ENCODE measurements at regions not wholly inside any gene's neighbourhood (a gene's known extent, or its start where the extent isn't known, plus 50 kb on each side); places are given as distances from the start of the nearest gene placed in this dataset.

DNA sequence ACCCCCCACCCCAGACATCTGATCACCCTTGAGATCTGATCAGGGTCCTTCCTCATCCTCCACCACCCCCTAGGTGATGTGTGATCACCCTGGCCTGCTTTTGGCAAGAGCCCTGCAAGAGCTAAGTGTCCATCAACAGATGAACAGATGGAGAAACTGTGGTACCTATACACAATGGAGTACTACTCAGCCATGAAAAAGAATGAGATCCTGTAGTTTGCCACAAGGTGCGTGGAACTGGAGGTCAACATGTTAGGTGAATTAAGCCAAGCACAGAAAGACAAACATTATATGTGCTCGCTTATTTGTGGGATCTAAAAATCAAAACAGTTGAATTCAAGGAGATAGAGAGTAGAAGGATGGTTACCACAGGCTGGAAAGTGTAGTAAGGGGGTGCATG lies 209.1 kb downstream of the USP6NL start:
- 83% methylated on average over 2 of the region's 2 CpGs for WGBS (ENCODE audit: insufficient coverage, insufficient replicate concordance, low lambda C conversion rate, missing lambda C conversion rate)
- H3K79me2 ChIP-seq (ENCODE audit: control insufficient read depth, insufficient read depth, low read length), result no peaks in the 10 kb centered on the region
- no peaks in the 10 kb centered on the region for H3K27me3 ChIP-seq (replicated peaks in 1 of 2; ENCODE audit: control insufficient read depth in 2 of 2, insufficient read depth in 2 of 2, low read length in 1 of 2)
- CTCF ChIA-PET, result no interaction called here
- no peak overlapping the region for H2AFZ ChIP-seq (ENCODE audit: control insufficient read depth, low read depth, low read length)
- no peak overlapping the region for H3K9ac ChIP-seq (ENCODE audit: control insufficient read depth, insufficient read depth, low read length)
- intact Hi-C loops (cut with micrococcal nuclease; ENCODE audit: unreplicated experiment) (no loop called here), in situ Hi-C loops (cut with MboI) (no loop called here)
- H3K4me1 ChIP-seq (ENCODE audit: control insufficient read depth, insufficient read depth, low read length), result no peaks in the 10 kb centered on the region
- DNase-seq (ENCODE audit: low read depth, low spot score) (no peak), ATAC-seq (no peak), FAIRE-seq (no peak)
- H4K20me1 ChIP-seq (ENCODE audit: control insufficient read depth, insufficient read depth), result no peaks in the 10 kb centered on the region
- no TSS peak for BruUV-seq (replicated peaks)
- no peak overlapping the region for H3K4me2 ChIP-seq (ENCODE audit: control insufficient read depth, insufficient read depth)
- SMC1A ChIA-PET (ENCODE audit: uncharacterized antibody, unreplicated experiment), result no interaction called here
- POLR2A ChIA-PET, result no interaction called here
- RAD21 ChIA-PET (ENCODE audit: unreplicated experiment), result no interaction called here
- no peak overlapping the region for H3K27ac ChIP-seq (ENCODE audit: control insufficient read depth, insufficient read depth)
- no peak overlapping the region for H3K4me3 ChIP-seq
- H3K9me3 ChIP-seq (replicated peaks; ENCODE audit: control insufficient read depth, insufficient read depth, low read length), result no peaks in the 10 kb centered on the region; the same call in 2 of the 3 replicates
- H3K36me3 ChIP-seq (ENCODE audit: control insufficient read depth in 2 of 2, insufficient read depth in 2 of 2, low read length in 1 of 2), result no peaks in the 10 kb centered on the region
- TF ChIP-seq DPF2 (IDR thresholded peaks at IDR 0.05), result no peak
- no peak for TF ChIP-seq IKZF2 (IDR thresholded peaks at IDR 0.05)
- no peak for TF ChIP-seq IKZF1 (conservative IDR thresholded peaks at IDR 0.05)
- TF ChIP-seq, protein P1, sequence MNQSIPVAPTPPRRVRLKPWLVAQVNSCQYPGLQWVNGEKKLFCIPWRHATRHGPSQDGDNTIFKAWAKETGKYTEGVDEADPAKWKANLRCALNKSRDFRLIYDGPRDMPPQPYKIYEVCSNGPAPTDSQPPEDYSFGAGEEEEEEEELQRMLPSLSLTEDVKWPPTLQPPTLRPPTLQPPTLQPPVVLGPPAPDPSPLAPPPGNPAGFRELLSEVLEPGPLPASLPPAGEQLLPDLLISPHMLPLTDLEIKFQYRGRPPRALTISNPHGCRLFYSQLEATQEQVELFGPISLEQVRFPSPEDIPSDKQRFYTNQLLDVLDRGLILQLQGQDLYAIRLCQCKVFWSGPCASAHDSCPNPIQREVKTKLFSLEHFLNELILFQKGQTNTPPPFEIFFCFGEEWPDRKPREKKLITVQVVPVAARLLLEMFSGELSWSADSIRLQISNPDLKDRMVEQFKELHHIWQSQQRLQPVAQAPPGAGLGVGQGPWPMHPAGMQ (IDR thresholded peaks at IDR 0.05; ENCODE audit: borderline replicate concordance), result no peak
- TF ChIP-seq BRCA1 (IDR thresholded peaks at IDR 0.05; ENCODE audit: low read depth, low read length), result no peak
- TF ChIP-seq SIX5 (IDR thresholded peaks at IDR 0.05; ENCODE audit: low read depth, low read length, severe bottlenecking), result no peak
- TF ChIP-seq, protein P2, sequence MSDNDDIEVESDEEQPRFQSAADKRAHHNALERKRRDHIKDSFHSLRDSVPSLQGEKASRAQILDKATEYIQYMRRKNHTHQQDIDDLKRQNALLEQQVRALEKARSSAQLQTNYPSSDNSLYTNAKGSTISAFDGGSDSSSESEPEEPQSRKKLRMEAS (IDR thresholded peaks at IDR 0.05; ENCODE audit: low read depth, low read length), result no peak
- no peak for TF ChIP-seq MYB (IDR thresholded peaks at IDR 0.05; ENCODE audit: borderline replicate concordance, low read depth, low read length)
- TF ChIP-seq KLF5 (IDR thresholded peaks at IDR 0.05; ENCODE audit: partially characterized antibody), result no peak

All from GM12878 (cell line).